Smooth muscle cell (in vitro differentiated cells): ENCODE measurements at regions not wholly inside any gene's neighbourhood (a gene's known extent, or its start where the extent isn't known, plus 50 kb on each side); places are given as distances from the start of the nearest gene placed in this dataset.

Source experiments
- DNase-seq: peaks from one replicate; lab custom pipeline; 2025; ENCODE audit not compliant: unreplicated experiment; lab: John Stamatoyannopoulos, UW
- H2AFZ ChIP-seq: fragments of 200-600 bp; sonication (generic); 2 replicates; pipeline ENCODE4 v1.6.0; 2016; ENCODE audit warnings: antibody characterized with exemption, low read depth, mild to moderate bottlenecking
- H3F3A ChIP-seq: fragments of 200-600 bp; sonication (generic); 2 replicates; pipeline ENCODE4 v1.6.0; 2017; ENCODE audit warnings: antibody characterized with exemption, low read depth
- H3K27ac ChIP-seq: fragments of 200-600 bp; sonication (generic); 2 replicates; pipeline ENCODE4 v1.5.1; 2016; ENCODE audit warnings: low read depth, mild to moderate bottlenecking
- H3K27me3 ChIP-seq: fragments of 200-600 bp; sonication (generic); 2 replicates; pipeline ENCODE4 v1.6.1; 2016; ENCODE audit warnings: low read depth, mild to moderate bottlenecking
- H3K36me3 ChIP-seq: fragments of 200-600 bp; sonication (generic); 2 replicates; pipeline ENCODE4 v1.5.1; 2016; ENCODE audit warnings: low read depth
- H3K4me1 ChIP-seq: fragments of 200-600 bp; sonication (generic); 2 replicates; pipeline ENCODE4 v1.5.1; 2016; ENCODE audit warnings: low read depth
- H3K4me2 ChIP-seq: fragments of 200-600 bp; sonication (generic); 2 replicates; pipeline ENCODE4 v1.6.0; 2016; ENCODE audit warnings: mild to moderate bottlenecking
- H3K4me3 ChIP-seq: fragments of 200-600 bp; sonication (generic); 2 replicates; pipeline ENCODE4 v1.5.1; 2016; ENCODE audit warnings: mild to moderate bottlenecking
- H3K79me2 ChIP-seq: fragments of 200-600 bp; sonication (generic); 2 replicates; pipeline ENCODE4 v1.6.0; 2016; ENCODE audit warnings: low read depth, mild to moderate bottlenecking
- H3K9ac ChIP-seq: fragments of 200-600 bp; sonication (generic); 2 replicates; pipeline ENCODE4 v1.6.0; 2016; ENCODE audit warnings: low read depth
- H3K9me3 ChIP-seq: fragments of 200-600 bp; sonication (generic); replicated peaks from 2 replicates; pipeline ENCODE4 v1.5.1; 2016; ENCODE audit warnings: low read depth
- H4K20me1 ChIP-seq: fragments of 200-600 bp; sonication (generic); 2 replicates; pipeline ENCODE4 v1.6.0; 2016; ENCODE audit warnings: low read depth
- CTCF ChIP-seq: fragments of 200-600 bp; sonication (generic); IDR thresholded peaks from 2 replicates; pipeline ENCODE4 v1.5.1; 2017; ENCODE audit warnings: borderline replicate concordance, mild to moderate bottlenecking, antibody characterized with exemption; ENCODE audit not compliant: insufficient read depth, poor library complexity, severe bottlenecking
- WGBS: methylation state at CpG from one replicate; pipeline ENCODE4 v1.1.7; 2016; ENCODE audit warnings: low lambda C conversion rate; 5-methylcytosine and 5-hydroxymethylcytosine counted together

DNA sequence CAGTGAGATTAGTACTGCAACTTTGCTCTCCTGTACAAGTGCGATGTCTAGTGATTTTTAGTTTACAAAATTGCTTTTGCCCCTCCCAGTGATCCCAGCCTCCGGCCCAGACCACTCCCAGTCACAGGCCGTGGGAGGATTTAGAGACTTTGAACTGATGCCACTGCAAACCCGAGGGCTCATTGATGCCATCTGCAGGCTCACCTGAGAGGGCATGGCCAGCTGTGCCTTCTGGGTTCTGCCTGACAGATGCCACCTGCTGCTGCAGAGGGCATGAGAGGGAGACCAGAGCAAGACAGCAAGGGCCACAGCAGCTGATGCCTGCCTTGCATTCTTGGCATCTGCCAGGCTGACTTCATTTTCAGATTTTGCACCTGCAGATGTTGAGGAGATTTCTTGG is 593.8 kb downstream of the CDK5RAP2 start:
- peaks cover 44% of the 10 kb centered on the region for H3K27me3 ChIP-seq
- H3K36me3 ChIP-seq: no peaks in the 10 kb centered on the region
- no peak overlapping the region for H3K27ac ChIP-seq
- no peaks in the 10 kb centered on the region for H3K79me2 ChIP-seq
- H3K4me2 ChIP-seq: no peak overlapping the region
- WGBS: 73% methylated on average over 4 of the region's 4 CpGs
- no peak for TF ChIP-seq CTCF
- no peaks in the 10 kb centered on the region for H4K20me1 ChIP-seq
- no peak overlapping the region for H3K9ac ChIP-seq
- H3K9me3 ChIP-seq: no peaks in the 10 kb centered on the region
- H3K4me1 ChIP-seq: no peaks in the 10 kb centered on the region
- H3K4me3 ChIP-seq: no peak overlapping the region
- H3F3A ChIP-seq: no peaks in the 10 kb centered on the region
- H2AFZ ChIP-seq: no peak overlapping the region
- DNase-seq: no peak

DNA sequence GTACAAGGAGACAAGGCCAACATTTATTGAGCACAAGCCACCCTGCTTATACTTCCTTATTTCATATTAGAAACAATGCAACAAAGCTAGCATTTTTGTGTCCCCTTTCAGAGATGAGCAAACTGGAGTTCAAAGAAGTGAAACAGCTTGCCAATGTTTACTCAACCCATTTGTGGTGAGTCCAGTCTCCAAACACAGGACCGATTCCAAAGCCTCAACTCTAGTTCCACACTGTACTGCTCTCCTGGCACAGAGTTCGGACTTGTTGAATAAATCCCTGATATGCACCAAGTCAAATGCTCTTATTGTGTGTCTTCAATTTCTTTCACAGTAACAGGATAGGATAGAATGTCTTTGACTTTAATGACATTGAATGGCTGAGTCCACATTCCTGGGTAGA is 604.8 kb upstream of the BRINP1 start:
- no peak for TF ChIP-seq CTCF
- DNase-seq: no peak

DNA sequence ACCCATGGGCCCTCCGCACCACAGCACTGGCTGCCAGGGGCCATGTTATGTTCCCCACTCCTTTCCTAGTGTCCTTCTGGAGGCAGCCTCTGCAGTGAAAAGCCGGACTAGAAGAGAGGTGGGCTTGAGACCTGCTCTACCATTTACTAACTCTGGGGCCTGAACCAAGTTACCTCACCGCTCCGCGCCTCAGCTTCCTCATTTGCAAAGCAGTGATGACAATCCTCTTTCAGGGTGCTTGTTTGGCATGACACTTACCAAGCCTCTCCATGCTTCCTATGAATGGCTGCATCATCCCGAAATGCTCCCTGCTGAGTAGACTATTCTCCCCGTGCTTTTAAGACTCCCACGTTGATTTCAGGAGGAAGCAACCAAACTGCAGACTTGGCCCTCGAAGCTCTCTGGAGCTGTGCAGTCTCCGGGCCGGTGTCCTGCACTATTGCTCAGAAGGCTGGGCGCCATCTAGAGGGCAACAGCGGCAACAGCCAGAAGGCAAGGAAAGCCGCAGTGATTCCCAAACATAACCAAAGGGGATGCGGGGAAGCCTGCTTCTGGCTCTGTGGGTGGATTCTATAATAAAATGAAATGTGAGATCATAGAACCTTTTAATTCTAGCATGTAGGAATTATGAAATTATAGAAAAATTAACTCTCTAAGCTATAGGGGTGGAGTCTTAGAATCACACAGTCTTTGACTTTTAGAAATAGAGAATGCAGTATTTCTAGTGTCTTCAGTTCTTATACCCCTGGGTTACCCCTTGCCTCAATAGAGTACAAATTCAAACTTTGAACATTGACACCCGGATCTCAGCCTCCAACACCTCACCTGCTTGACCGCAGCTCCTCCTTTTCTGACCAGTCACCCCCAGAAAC is 599.8 kb upstream of the BRINP1 start:
- no peaks in the 10 kb centered on the region for H3K9me3 ChIP-seq
- H4K20me1 ChIP-seq: no peaks in the 10 kb centered on the region
- H3F3A ChIP-seq: no peaks in the 10 kb centered on the region
- H3K4me1 ChIP-seq: peaks cover 4% of the 10 kb centered on the region
- H3K36me3 ChIP-seq: no peaks in the 10 kb centered on the region
- no peak overlapping the region for H2AFZ ChIP-seq
- no peak overlapping the region for H3K27ac ChIP-seq
- peak; percentile 34 for DNase-seq
- no peak overlapping the region for H3K9ac ChIP-seq
- peaks cover 7% of the 10 kb centered on the region for H3K27me3 ChIP-seq
- peak; percentile 95 for TF ChIP-seq CTCF
- H3K4me2 ChIP-seq: no peak overlapping the region
- no peak overlapping the region for H3K4me3 ChIP-seq
- WGBS: 36% methylated on average over 17 of the region's 17 CpGs
- H3K79me2 ChIP-seq: no peaks in the 10 kb centered on the region

More for the DNA sequence above, 604.8 kb upstream of the BRINP1 start:
- H3K9me3 ChIP-seq: no peaks in the 10 kb centered on the region
- WGBS: 90% methylated on average over 2 of the region's 2 CpGs
- no peaks in the 10 kb centered on the region for H3K36me3 ChIP-seq
- no peaks in the 10 kb centered on the region for H4K20me1 ChIP-seq
- H2AFZ ChIP-seq: no peak overlapping the region
- H3K9ac ChIP-seq: no peak overlapping the region
- no peaks in the 10 kb centered on the region for H3K4me1 ChIP-seq
- no peak overlapping the region for H3K4me3 ChIP-seq
- no peak overlapping the region for H3K27ac ChIP-seq
- peaks cover 7% of the 10 kb centered on the region for H3K27me3 ChIP-seq
- no peak overlapping the region for H3K4me2 ChIP-seq
- H3F3A ChIP-seq: no peaks in the 10 kb centered on the region
- H3K79me2 ChIP-seq: no peaks in the 10 kb centered on the region
